DND-41 (cell line): ENCODE measurements at regions not wholly inside any gene's neighbourhood (a gene's known extent, or its start where the extent isn't known, plus 50 kb on each side); places are given as distances from the start of the nearest gene placed in this dataset.

Experiments used
- ATAC-seq: fragments of 200-7000 bp; cut with Tn5 transposase; 3 replicates; pipeline ENCODE4 v1.9.1; 2021; ENCODE audit warnings: low read depth; ENCODE audit not compliant: insufficient read depth
- DNase-seq: peaks from one replicate; pipeline ENCODE4 v3.0.0-alpha.2; 2020
- H2AFZ ChIP-seq: 2 replicates; pipeline ENCODE4 v1.6.0; 2012; ENCODE audit warnings: low read depth, low read length
- H3K27ac ChIP-seq: 2 replicates; pipeline ENCODE4 v1.5.1; 2012; ENCODE audit warnings: low read length, inconsistent platforms
- H3K27me3 ChIP-seq: fragments of 200-600 bp; sonication (generic); 2 replicates; pipeline ENCODE4 v1.6.0; 2012; ENCODE audit warnings: low read length, mild to moderate bottlenecking, inconsistent platforms; ENCODE audit not compliant: insufficient read depth, poor library complexity
- H3K36me3 ChIP-seq: 2 replicates; pipeline ENCODE4 v1.5.1; 2012; ENCODE audit warnings: low read length, inconsistent platforms; ENCODE audit not compliant: insufficient read depth
- H3K4me1 ChIP-seq: 2 replicates; pipeline ENCODE4 v1.5.1; 2012; ENCODE audit warnings: mild to moderate bottlenecking, low read length; ENCODE audit not compliant: insufficient read depth
- H3K4me2 ChIP-seq: 2 replicates; pipeline ENCODE4 v1.6.0; 2012; ENCODE audit warnings: mild to moderate bottlenecking, moderate library complexity, low read length, inconsistent platforms; ENCODE audit not compliant: insufficient read depth
- H3K4me3 ChIP-seq, 2 experiments: fragments of 200-600 bp in 1 of 2; shearing (Covaris generic) in 1 of 2; 2 replicates each; pipeline ENCODE4 v1.5.1; 2012 to 2016; ENCODE audit warnings: inconsistent platforms in 2 of 2, low read length in 2 of 2, mild to moderate bottlenecking in 2 of 2, low read depth in 1 of 2, moderate library complexity in 1 of 2
- H3K79me2 ChIP-seq: 2 replicates; pipeline ENCODE4 v1.6.0; 2012; ENCODE audit warnings: low read length, inconsistent platforms; ENCODE audit not compliant: insufficient read depth
- H3K9ac ChIP-seq: 2 replicates; pipeline ENCODE4 v1.6.0; 2012; ENCODE audit warnings: low read depth, mild to moderate bottlenecking, inconsistent platforms, low read length, moderate library complexity
- H3K9me3 ChIP-seq: 2 replicates; pipeline ENCODE4 v1.5.1; 2012; ENCODE audit warnings: low read length, moderate library complexity, mild to moderate bottlenecking, inconsistent platforms; ENCODE audit not compliant: insufficient read depth, severe bottlenecking
- H4K20me1 ChIP-seq: 2 replicates; pipeline ENCODE4 v1.6.0; 2012; ENCODE audit warnings: low read length; ENCODE audit not compliant: insufficient read depth
- CTCF ChIP-seq: IDR thresholded peaks from 2 replicates; pipeline ENCODE4 v1.5.1; 2012; ENCODE audit warnings: borderline replicate concordance, low read length, moderate library complexity, mild to moderate bottlenecking; ENCODE audit not compliant: poor library complexity, severe bottlenecking; ENCODE audit errors: extremely low read depth
- EZH2 ChIP-seq: IDR thresholded peaks from 3 replicates; pipeline ENCODE4 v1.6.1; 2012; ENCODE audit warnings: borderline replicate concordance, low read depth, mild to moderate bottlenecking, moderate library complexity, low read length, inconsistent platforms; ENCODE audit not compliant: severe bottlenecking

GRCh38 chr9:21551401-21551800 lies 69.3 kb upstream of the IFNE start:
- Histone ChIP-seq H3K4me3 (no peak overlapping the region), H2AFZ (no peak overlapping the region), H3K9ac (no peak overlapping the region), H3K4me1 (no peaks in the 10 kb centered on the region), H3K36me3 (no peaks in the 10 kb centered on the region), H3K4me2 (no peak overlapping the region), H3K79me2 (no peaks in the 10 kb centered on the region), H4K20me1 (no peaks in the 10 kb centered on the region), H3K27ac (no peak overlapping the region), H3K27me3 (peaks cover 8% of the 10 kb centered on the region), H3K9me3 (no peaks in the 10 kb centered on the region)
- TF ChIP-seq EZH2, result no peak
- TF ChIP-seq CTCF, result no peak
- ATAC-seq (no peak), DNase-seq (no peak)

- Histone ChIP-seq H3K4me1 (no peaks in the 10 kb centered on the region), H3K79me2 (no peaks in the 10 kb centered on the region), H3K36me3 (no peaks in the 10 kb centered on the region), H3K4me2 (no peak overlapping the region), H4K20me1 (no peaks in the 10 kb centered on the region), H3K4me3 (no peak overlapping the region), H3K9ac (no peak overlapping the region), H3K9me3 (no peaks in the 10 kb centered on the region), H2AFZ (no peak overlapping the region), H3K27me3 (peaks cover 8% of the 10 kb centered on the region), H3K27ac (no peak overlapping the region)
- DNase-seq (no peak), ATAC-seq (no peak)
- TF ChIP-seq EZH2 (no peak), CTCF (no peak)
These were observed 70.4 kb upstream of the IFNE start for GRCh38 chr9:21552244-21553170.

DNA sequence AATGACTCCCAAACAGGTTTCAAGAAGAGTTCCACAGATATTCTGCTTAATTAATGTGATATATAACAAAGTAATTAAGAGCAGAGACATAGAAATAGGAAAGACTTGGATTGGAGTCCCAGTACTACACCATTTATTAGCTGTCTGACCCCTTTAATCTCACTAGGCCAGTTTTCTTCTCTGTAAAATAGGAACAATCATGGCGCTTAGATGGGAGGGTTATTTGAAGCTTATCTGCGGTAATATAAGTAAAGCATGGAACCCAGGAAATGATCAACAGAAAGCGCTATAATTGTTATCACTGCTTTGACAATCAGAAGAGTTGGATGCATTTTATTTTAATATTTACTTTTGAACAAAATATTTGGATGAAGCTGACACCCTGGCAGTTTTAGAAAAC lies 71.3 kb upstream of the IFNE start:
- ATAC-seq, result no peak
- Histone ChIP-seq H3K79me2 (no peaks in the 10 kb centered on the region), H3K4me3 (no peak overlapping the region), H3K27me3 (peaks cover 8% of the 10 kb centered on the region), H3K4me2 (no peak overlapping the region), H3K4me1 (no peaks in the 10 kb centered on the region), H2AFZ (no peak overlapping the region), H3K27ac (no peak overlapping the region), H4K20me1 (no peaks in the 10 kb centered on the region), H3K9me3 (no peaks in the 10 kb centered on the region), H3K9ac (no peak overlapping the region), H3K36me3 (no peaks in the 10 kb centered on the region)
- TF ChIP-seq EZH2, result no peak
- no peak for TF ChIP-seq CTCF
- DNase-seq, result no peak
